ENCODE measurements at regions not wholly inside any gene's neighbourhood (a gene's known extent, or its start where the extent isn't known, plus 50 kb on each side); places are given as distances from the start of the nearest gene placed in this dataset.

GRCh38 chr9:89757776-89758528, 153.1 kb downstream of the GADD45G start:
- no peaks in the 10 kb centered on the region for H3K4me1 ChIP-seq (ENCODE audit: control insufficient read depth, insufficient read depth, low read length)
- no peak overlapping the region for H3K27ac ChIP-seq (ENCODE audit: low read depth, low read length)
- H3K36me3 ChIP-seq (ENCODE audit: control insufficient read depth, insufficient read depth, low read length) = no peaks in the 10 kb centered on the region
- H3K27me3 ChIP-seq (ENCODE audit: control insufficient read depth, insufficient read depth, low read length) = no peaks in the 10 kb centered on the region
- H3K4me3 ChIP-seq (ENCODE audit: low read length) = no peak overlapping the region
- H3K9ac ChIP-seq (ENCODE audit: low read length) = no peak overlapping the region

GRCh38 chr9:89759572-89759971, 154.8 kb downstream of the GADD45G start:
- no peaks in the 10 kb centered on the region for H3K36me3 ChIP-seq (ENCODE audit: control insufficient read depth, insufficient read depth, low read length)
- H3K27me3 ChIP-seq (ENCODE audit: control insufficient read depth, insufficient read depth, low read length) = no peaks in the 10 kb centered on the region
- H3K4me1 ChIP-seq (ENCODE audit: control insufficient read depth, insufficient read depth, low read length) = no peaks in the 10 kb centered on the region
- H3K4me3 ChIP-seq (ENCODE audit: low read length) = no peak overlapping the region
- no peak overlapping the region for H3K27ac ChIP-seq (ENCODE audit: low read depth, low read length)
- H3K9ac ChIP-seq (ENCODE audit: low read length) = no peak overlapping the region

- Histone ChIP-seq H3K4me3 (ENCODE audit: low read length) (no peak overlapping the region), H3K27me3 (ENCODE audit: control insufficient read depth, insufficient read depth, low read length) (no peaks in the 10 kb centered on the region), H3K36me3 (ENCODE audit: control insufficient read depth, insufficient read depth, low read length) (no peaks in the 10 kb centered on the region), H3K27ac (ENCODE audit: low read depth, low read length) (no peak overlapping the region), H3K9ac (ENCODE audit: low read length) (no peak overlapping the region), H3K4me1 (ENCODE audit: control insufficient read depth, insufficient read depth, low read length) (no peaks in the 10 kb centered on the region)
Measured at GRCh38 chr9:89760123-89760522, 155.3 kb downstream of the GADD45G start.

GRCh38 chr9:89764217-89764616, 159.4 kb downstream of the GADD45G start:
- no peak overlapping the region for H3K4me3 ChIP-seq (ENCODE audit: low read length)
- no peaks in the 10 kb centered on the region for H3K4me1 ChIP-seq (ENCODE audit: control insufficient read depth, insufficient read depth, low read length)
- H3K9ac ChIP-seq (ENCODE audit: low read length) = no peak overlapping the region
- H3K36me3 ChIP-seq (ENCODE audit: control insufficient read depth, insufficient read depth, low read length) = no peaks in the 10 kb centered on the region
- no peaks in the 10 kb centered on the region for H3K27me3 ChIP-seq (ENCODE audit: control insufficient read depth, insufficient read depth, low read length)
- no peak overlapping the region for H3K27ac ChIP-seq (ENCODE audit: low read depth, low read length)

- Histone ChIP-seq H3K36me3 (ENCODE audit: control insufficient read depth, insufficient read depth, low read length) (no peaks in the 10 kb centered on the region), H3K9ac (ENCODE audit: low read length) (no peak overlapping the region), H3K27me3 (ENCODE audit: control insufficient read depth, insufficient read depth, low read length) (no peaks in the 10 kb centered on the region), H3K27ac (ENCODE audit: low read depth, low read length) (no peak overlapping the region), H3K4me3 (ENCODE audit: low read length) (no peak overlapping the region), H3K4me1 (ENCODE audit: control insufficient read depth, insufficient read depth, low read length) (no peaks in the 10 kb centered on the region)
Measured at GRCh38 chr9:89765211-89765946, 160.6 kb downstream of the GADD45G start.

GRCh38 chr9:89766991-89767390, 162.2 kb downstream of the GADD45G start:
- no peaks in the 10 kb centered on the region for H3K27me3 ChIP-seq (ENCODE audit: control insufficient read depth, insufficient read depth, low read length)
- no peak overlapping the region for H3K4me3 ChIP-seq (ENCODE audit: low read length)
- H3K4me1 ChIP-seq (ENCODE audit: control insufficient read depth, insufficient read depth, low read length) = no peaks in the 10 kb centered on the region
- H3K36me3 ChIP-seq (ENCODE audit: control insufficient read depth, insufficient read depth, low read length) = no peaks in the 10 kb centered on the region
- H3K9ac ChIP-seq (ENCODE audit: low read length) = no peak overlapping the region
- H3K27ac ChIP-seq (ENCODE audit: low read depth, low read length) = no peak overlapping the region

GRCh38 chr9:89768051-89768450, 163.2 kb downstream of the GADD45G start:
- H3K36me3 ChIP-seq (ENCODE audit: control insufficient read depth, insufficient read depth, low read length) = no peaks in the 10 kb centered on the region
- no peaks in the 10 kb centered on the region for H3K4me1 ChIP-seq (ENCODE audit: control insufficient read depth, insufficient read depth, low read length)
- no peak overlapping the region for H3K9ac ChIP-seq (ENCODE audit: low read length)
- no peak overlapping the region for H3K27ac ChIP-seq (ENCODE audit: low read depth, low read length)
- H3K27me3 ChIP-seq (ENCODE audit: control insufficient read depth, insufficient read depth, low read length) = no peaks in the 10 kb centered on the region
- no peak overlapping the region for H3K4me3 ChIP-seq (ENCODE audit: low read length)

- no peak overlapping the region for H3K9ac ChIP-seq (ENCODE audit: low read length)
- H3K36me3 ChIP-seq (ENCODE audit: control insufficient read depth, insufficient read depth, low read length) = no peaks in the 10 kb centered on the region
- H3K27me3 ChIP-seq (ENCODE audit: control insufficient read depth, insufficient read depth, low read length) = no peaks in the 10 kb centered on the region
- H3K4me3 ChIP-seq (ENCODE audit: low read length) = no peak overlapping the region
- no peak overlapping the region for H3K27ac ChIP-seq (ENCODE audit: low read depth, low read length)
- H3K4me1 ChIP-seq (ENCODE audit: control insufficient read depth, insufficient read depth, low read length) = no peaks in the 10 kb centered on the region
Measured at GRCh38 chr9:89768650-89769071, 163.8 kb downstream of the GADD45G start.

GRCh38 chr9:89770531-89771174, 165.8 kb downstream of the GADD45G start:
- no peaks in the 10 kb centered on the region for H3K4me1 ChIP-seq (ENCODE audit: control insufficient read depth, insufficient read depth, low read length)
- no peaks in the 10 kb centered on the region for H3K36me3 ChIP-seq (ENCODE audit: control insufficient read depth, insufficient read depth, low read length)
- no peak overlapping the region for H3K4me3 ChIP-seq (ENCODE audit: low read length)
- no peak overlapping the region for H3K27ac ChIP-seq (ENCODE audit: low read depth, low read length)
- H3K27me3 ChIP-seq (ENCODE audit: control insufficient read depth, insufficient read depth, low read length) = no peaks in the 10 kb centered on the region
- no peak overlapping the region for H3K9ac ChIP-seq (ENCODE audit: low read length)

- Histone ChIP-seq H3K4me3 (ENCODE audit: low read length) (no peak overlapping the region), H3K27ac (ENCODE audit: low read depth, low read length) (no peak overlapping the region), H3K9ac (ENCODE audit: low read length) (no peak overlapping the region), H3K27me3 (ENCODE audit: control insufficient read depth, insufficient read depth, low read length) (no peaks in the 10 kb centered on the region), H3K4me1 (ENCODE audit: control insufficient read depth, insufficient read depth, low read length) (no peaks in the 10 kb centered on the region), H3K36me3 (ENCODE audit: control insufficient read depth, insufficient read depth, low read length) (no peaks in the 10 kb centered on the region)
Measured at GRCh38 chr9:89771205-89771604, 166.4 kb downstream of the GADD45G start.

- Histone ChIP-seq H3K9ac (ENCODE audit: low read length) (no peak overlapping the region), H3K4me3 (ENCODE audit: low read length) (no peak overlapping the region), H3K27ac (ENCODE audit: low read depth, low read length) (no peak overlapping the region), H3K36me3 (ENCODE audit: control insufficient read depth, insufficient read depth, low read length) (no peaks in the 10 kb centered on the region), H3K27me3 (ENCODE audit: control insufficient read depth, insufficient read depth, low read length) (no peaks in the 10 kb centered on the region), H3K4me1 (ENCODE audit: control insufficient read depth, insufficient read depth, low read length) (no peaks in the 10 kb centered on the region)
Measured at GRCh38 chr9:89773170-89773569, 168.4 kb downstream of the GADD45G start.

- no peaks in the 10 kb centered on the region for H3K27me3 ChIP-seq (ENCODE audit: control insufficient read depth, insufficient read depth, low read length)
- no peak overlapping the region for H3K27ac ChIP-seq (ENCODE audit: low read depth, low read length)
- no peak overlapping the region for H3K4me3 ChIP-seq (ENCODE audit: low read length)
- no peaks in the 10 kb centered on the region for H3K36me3 ChIP-seq (ENCODE audit: control insufficient read depth, insufficient read depth, low read length)
- H3K9ac ChIP-seq (ENCODE audit: low read length) = no peak overlapping the region
- H3K4me1 ChIP-seq (ENCODE audit: control insufficient read depth, insufficient read depth, low read length) = no peaks in the 10 kb centered on the region
Measured at GRCh38 chr9:89774858-89775370, 170.1 kb downstream of the GADD45G start.
